Omental fat pad (tissue), 3 donors: ENCODE measurements at regions not wholly inside any gene's neighbourhood (a gene's known extent, or its start where the extent isn't known, plus 50 kb on each side); places are given as distances from the start of the nearest gene placed in this dataset.

Source experiments
- ATAC-seq: fragments of 150-250 bp; one replicate; pipeline ENCODE4 v1.9.1; 2016; ENCODE audit warnings: mild to moderate bottlenecking, moderate library complexity; ENCODE audit not compliant: low FRiP score
- DNase-seq: peaks from one replicate; pipeline ENCODE4 v3.0.0-alpha.2; 2019; ENCODE audit warnings: low spot score
- CTCF ChIP-seq, 3 donors: fragments of 450-650 bp; IDR thresholded peaks; one replicate each; pipeline ENCODE4 v1.5.1; 2016 to 2017; ENCODE audit warnings: antibody characterized with exemption in 3 of 3, mild to moderate bottlenecking in 3 of 3, moderate library complexity in 2 of 3

- DNase-seq (no peak), ATAC-seq (no peak)
These were observed 271.6 kb downstream of the RPS24 start for GRCh38 chr10:78305311-78305710.

GRCh38 chr10:78306358-78306757 is 272.7 kb downstream of the RPS24 start:
- DNase-seq (no peak), ATAC-seq (no peak)
- no peak for TF ChIP-seq CTCF (IDR thresholded peaks at IDR 0.05)

More at GRCh38 chr10:78305311-78305710, 271.6 kb downstream of the RPS24 start:
- TF ChIP-seq CTCF (IDR thresholded peaks at IDR 0.05): no peak

- DNase-seq (no peak), ATAC-seq (no peak)
- TF ChIP-seq CTCF (IDR thresholded peaks at IDR 0.05): no peak
These were observed 273.9 kb downstream of the RPS24 start for GRCh38 chr10:78307576-78307975.

GRCh38 chr10:78309536-78310237 is 276.0 kb downstream of the RPS24 start:
- ATAC-seq (no peak), DNase-seq (no peak)
- TF ChIP-seq CTCF (IDR thresholded peaks at IDR 0.05): no peak

GRCh38 chr10:78310481-78311080 is 276.9 kb downstream of the RPS24 start:
- no peak for ATAC-seq
- TF ChIP-seq CTCF (IDR thresholded peaks at IDR 0.05): no peak
- no peak for DNase-seq

GRCh38 chr10:78312197-78313047 is 278.8 kb downstream of the RPS24 start:
- TF ChIP-seq CTCF (IDR thresholded peaks at IDR 0.05): no peak
- DNase-seq: no peak
- ATAC-seq: peak; percentile 81
